HEK293 (cell line): ENCODE measurements at regions not wholly inside any gene's neighbourhood (a gene's known extent, or its start where the extent isn't known, plus 50 kb on each side); places are given as distances from the start of the nearest gene placed in this dataset.

Experiments used
- CTCF ChIA-PET: fragments of 350-600 bp; formaldehyde crosslinking; extraction: SDS; loops from one replicate; lab custom pipeline; 2021; ENCODE audit warnings: antibody characterized with exemption; lab: Yijun Ruan, JAX
- POLR2A ChIA-PET: fragments of 300-600 bp; formaldehyde crosslinking; extraction: SDS; loops from one replicate; lab custom pipeline; 2020; ENCODE audit warnings: antibody characterized with exemption, inconsistent platforms; lab: Yijun Ruan, JAX
- H3K27ac ChIP-seq: fragments of 200-500 bp; sonication (Bioruptor generic); 2 replicates; pipeline ENCODE4 v1.5.1; 2014; ENCODE audit warnings: low read depth, low read length, control low read depth, inconsistent platforms; ENCODE audit errors: extremely low read depth
- H3K36me3 ChIP-seq, 2 experiments: fragments of 200-500 bp in 1 of 2; sonication (Bioruptor generic) in 1 of 2; 1 replicate in 1 of 2; 2 replicates in 1 of 2; pipeline ENCODE4 v1.5.1; 2014 to 2017; ENCODE audit warnings: inconsistent platforms in 2 of 2, low read length in 2 of 2; ENCODE audit not compliant: control insufficient read depth in 2 of 2, insufficient read depth in 1 of 2
- H3K4me1 ChIP-seq: fragments of 200-500 bp; sonication (Bioruptor generic); 2 replicates; pipeline ENCODE4 v1.5.1; 2014; ENCODE audit warnings: mild to moderate bottlenecking, low read length, inconsistent platforms; ENCODE audit not compliant: control insufficient read depth, insufficient read depth
- H3K4me3 ChIP-seq: 2 replicates; pipeline ENCODE4 v1.5.1; 2011; ENCODE audit warnings: low read depth, mild to moderate bottlenecking, control low read depth, low read length, moderate library complexity
- H3K9me3 ChIP-seq: fragments of 200-500 bp; sonication (Bioruptor generic); 2 replicates; pipeline ENCODE4 v1.5.1; 2014; ENCODE audit warnings: low read depth, low read length, inconsistent platforms; ENCODE audit not compliant: control insufficient read depth, insufficient read depth
- GFI1B ChIP-seq: fragments of 450-650 bp; formaldehyde crosslinking; IDR thresholded peaks from 2 replicates; pipeline ENCODE4 v1.5.1; 2016; ENCODE audit warnings: missing biosample characterization, missing genetic modification characterization
- GLIS1 ChIP-seq: fragments of 450-650 bp; formaldehyde crosslinking; IDR thresholded peaks from 2 replicates; pipeline ENCODE4 v1.5.1; 2016; ENCODE audit warnings: missing biosample characterization, missing genetic modification characterization
- MYNN ChIP-seq: fragments of 450-650 bp; formaldehyde crosslinking; IDR thresholded peaks from 2 replicates; pipeline ENCODE4 v1.5.1; 2016; ENCODE audit warnings: missing biosample characterization, missing genetic modification characterization, borderline replicate concordance
- RBAK ChIP-seq: fragments of 450-650 bp; formaldehyde crosslinking; IDR thresholded peaks from 2 replicates; pipeline ENCODE4 v1.5.1; 2016; ENCODE audit warnings: missing biosample characterization, missing genetic modification characterization
- SETDB1 ChIP-seq: IDR thresholded peaks from one replicate; pipeline ENCODE4 v1.6.1; 2017; ENCODE audit warnings: mild to moderate bottlenecking, low read length, moderate library complexity, mixed read lengths; ENCODE audit not compliant: insufficient read length
- SP2 ChIP-seq: fragments of 450-650 bp; formaldehyde crosslinking; IDR thresholded peaks from 2 replicates; pipeline ENCODE4 v1.5.1; 2016; ENCODE audit warnings: missing biosample characterization, missing genetic modification characterization
- SP7 ChIP-seq: fragments of 450-650 bp; formaldehyde crosslinking; IDR thresholded peaks from 2 replicates; pipeline ENCODE4 v1.5.1; 2016; ENCODE audit warnings: missing biosample characterization, missing genetic modification characterization
- ZBTB1 ChIP-seq: fragments of 450-650 bp; formaldehyde crosslinking; IDR thresholded peaks from 2 replicates; pipeline ENCODE4 v1.5.1; 2016; ENCODE audit warnings: missing biosample characterization, missing genetic modification characterization
- ZBTB7A ChIP-seq: fragments of 450-650 bp; formaldehyde crosslinking; IDR thresholded peaks from 2 replicates; pipeline ENCODE4 v1.5.1; 2016; ENCODE audit warnings: low read depth, missing biosample characterization, missing genetic modification characterization
- ZFP3 ChIP-seq: fragments of 450-650 bp; formaldehyde crosslinking; IDR thresholded peaks from 2 replicates; pipeline ENCODE4 v1.5.1; 2016; ENCODE audit warnings: low read depth, missing biosample characterization, missing genetic modification characterization
- ZIC2 ChIP-seq: fragments of 450-650 bp; formaldehyde crosslinking; IDR thresholded peaks from 2 replicates; pipeline ENCODE4 v1.5.1; 2016; ENCODE audit warnings: missing biosample characterization, missing genetic modification characterization
- ZNF140 ChIP-seq: fragments of 450-650 bp; formaldehyde crosslinking; IDR thresholded peaks from 2 replicates; pipeline ENCODE4 v1.5.1; 2016; ENCODE audit warnings: missing biosample characterization, missing genetic modification characterization
- ZNF266 ChIP-seq: fragments of 450-650 bp; formaldehyde crosslinking; IDR thresholded peaks from 2 replicates; pipeline ENCODE4 v1.5.1; 2016; ENCODE audit warnings: missing biosample characterization, missing genetic modification characterization, low read depth
- ZNF354C ChIP-seq: fragments of 450-650 bp; formaldehyde crosslinking; IDR thresholded peaks from 2 replicates; pipeline ENCODE4 v1.5.1; 2016; ENCODE audit warnings: missing biosample characterization, missing genetic modification characterization, low read depth, borderline replicate concordance
- ZNF37A ChIP-seq: fragments of 450-650 bp; IDR thresholded peaks from 2 replicates; pipeline ENCODE4 v1.5.1; 2018; ENCODE audit warnings: missing biosample characterization, missing genetic modification characterization
- ZNF433 ChIP-seq: fragments of 450-650 bp; formaldehyde crosslinking; IDR thresholded peaks from 2 replicates; pipeline ENCODE4 v1.5.1; 2016; ENCODE audit warnings: missing biosample characterization, missing genetic modification characterization, low read depth
- ZNF473 ChIP-seq: fragments of 450-650 bp; formaldehyde crosslinking; IDR thresholded peaks from 2 replicates; pipeline ENCODE4 v1.5.1; 2017; ENCODE audit warnings: missing biosample characterization, missing genetic modification characterization
- ZNF549 ChIP-seq: fragments of 450-650 bp; IDR thresholded peaks from 2 replicates; pipeline ENCODE4 v1.5.1; 2018; ENCODE audit warnings: missing biosample characterization, missing genetic modification characterization, mild to moderate bottlenecking, inconsistent platforms, moderate library complexity
- ZNF555 ChIP-seq: fragments of 450-650 bp; formaldehyde crosslinking; conservative IDR thresholded peaks from 2 replicates; pipeline ENCODE4 v1.5.1; 2017; ENCODE audit warnings: missing biosample characterization, mild to moderate bottlenecking, missing genetic modification characterization, inconsistent platforms
- ZNF558 ChIP-seq: fragments of 450-650 bp; formaldehyde crosslinking; IDR thresholded peaks from 2 replicates; pipeline ENCODE4 v1.5.1; 2016; ENCODE audit warnings: missing biosample characterization, missing genetic modification characterization
- ZNF600 ChIP-seq: fragments of 450-650 bp; formaldehyde crosslinking; IDR thresholded peaks from 2 replicates; pipeline ENCODE4 v1.5.1; 2016; ENCODE audit warnings: missing biosample characterization, missing genetic modification characterization
- ZNF621 ChIP-seq: fragments of 450-650 bp; formaldehyde crosslinking; IDR thresholded peaks from 2 replicates; pipeline ENCODE4 v1.5.1; 2017; ENCODE audit warnings: missing biosample characterization, missing genetic modification characterization
- ZNF785 ChIP-seq: fragments of 450-650 bp; formaldehyde crosslinking; IDR thresholded peaks from 2 replicates; pipeline ENCODE4 v1.5.1; 2016; ENCODE audit warnings: missing biosample characterization, missing genetic modification characterization
- ZNF792 ChIP-seq: fragments of 450-650 bp; formaldehyde crosslinking; IDR thresholded peaks from 2 replicates; pipeline ENCODE4 v1.5.1; 2016; ENCODE audit warnings: missing biosample characterization, missing genetic modification characterization
- TF ChIP-seq, protein P1 (sequence below): fragments of 450-650 bp; formaldehyde crosslinking; IDR thresholded peaks from 2 replicates; pipeline ENCODE4 v1.5.0; 2017; ENCODE audit warnings: missing biosample characterization, missing genetic modification characterization, borderline replicate concordance
- TF ChIP-seq, protein P2 (sequence below): IDR thresholded peaks from 2 replicates; pipeline ENCODE4 v1.6.1; 2011; ENCODE audit warnings: mild to moderate bottlenecking, low read depth, low read length, borderline replicate concordance
- TF ChIP-seq, protein P3 (sequence below): fragments of 450-650 bp; formaldehyde crosslinking; IDR thresholded peaks from 2 replicates; pipeline ENCODE4; 2016; ENCODE audit warnings: missing biosample characterization, missing genetic modification characterization
- TF ChIP-seq, protein P4 (sequence below): fragments of 450-650 bp; formaldehyde crosslinking; conservative IDR thresholded peaks from 2 replicates; pipeline ENCODE4 v1.5.1; 2016; ENCODE audit warnings: low read depth, missing biosample characterization, missing genetic modification characterization

DNA sequence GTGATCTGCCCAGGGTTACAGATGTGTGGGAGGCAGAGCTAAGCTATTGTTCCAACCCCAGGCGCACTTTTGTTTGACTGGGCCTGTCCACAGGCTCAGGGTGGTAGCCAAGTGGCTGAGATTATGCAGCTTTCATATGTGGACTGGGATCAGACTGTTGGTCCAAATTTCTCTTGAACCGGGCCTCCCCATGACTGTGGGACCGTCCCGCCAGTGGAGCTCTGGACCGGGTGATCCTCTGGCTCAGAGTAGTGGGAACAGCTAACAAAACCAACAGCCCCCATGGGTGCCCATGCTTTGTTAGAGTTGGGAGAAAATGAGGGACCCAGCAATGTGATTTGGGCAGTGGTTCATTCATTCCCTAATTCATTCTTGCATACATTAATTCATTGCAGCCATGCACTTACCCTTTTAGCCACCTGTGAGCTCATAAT, 86.8 kb upstream of the HS6ST1 start (continued):
- TF ChIP-seq, protein P1, sequence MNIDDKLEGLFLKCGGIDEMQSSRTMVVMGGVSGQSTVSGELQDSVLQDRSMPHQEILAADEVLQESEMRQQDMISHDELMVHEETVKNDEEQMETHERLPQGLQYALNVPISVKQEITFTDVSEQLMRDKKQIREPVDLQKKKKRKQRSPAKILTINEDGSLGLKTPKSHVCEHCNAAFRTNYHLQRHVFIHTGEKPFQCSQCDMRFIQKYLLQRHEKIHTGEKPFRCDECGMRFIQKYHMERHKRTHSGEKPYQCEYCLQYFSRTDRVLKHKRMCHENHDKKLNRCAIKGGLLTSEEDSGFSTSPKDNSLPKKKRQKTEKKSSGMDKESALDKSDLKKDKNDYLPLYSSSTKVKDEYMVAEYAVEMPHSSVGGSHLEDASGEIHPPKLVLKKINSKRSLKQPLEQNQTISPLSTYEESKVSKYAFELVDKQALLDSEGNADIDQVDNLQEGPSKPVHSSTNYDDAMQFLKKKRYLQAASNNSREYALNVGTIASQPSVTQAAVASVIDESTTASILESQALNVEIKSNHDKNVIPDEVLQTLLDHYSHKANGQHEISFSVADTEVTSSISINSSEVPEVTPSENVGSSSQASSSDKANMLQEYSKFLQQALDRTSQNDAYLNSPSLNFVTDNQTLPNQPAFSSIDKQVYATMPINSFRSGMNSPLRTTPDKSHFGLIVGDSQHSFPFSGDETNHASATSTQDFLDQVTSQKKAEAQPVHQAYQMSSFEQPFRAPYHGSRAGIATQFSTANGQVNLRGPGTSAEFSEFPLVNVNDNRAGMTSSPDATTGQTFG (tag by site-specific recombination), result no peak
- TF ChIP-seq MYNN (no peak), ZNF621 (tag by site-specific recombination) (no peak), SP7 (no peak), GFI1B (tag by site-specific recombination) (no peak), ZNF600 (tag by site-specific recombination) (no peak), ZNF785 (no peak), ZBTB7A (no peak), ZNF549 (no peak), ZNF555 (tag by site-specific recombination) (no peak), ZIC2 (no peak), ZFP3 (no peak), ZNF37A (no peak), ZNF140 (tag by site-specific recombination) (no peak)
- TF ChIP-seq, protein P2, sequence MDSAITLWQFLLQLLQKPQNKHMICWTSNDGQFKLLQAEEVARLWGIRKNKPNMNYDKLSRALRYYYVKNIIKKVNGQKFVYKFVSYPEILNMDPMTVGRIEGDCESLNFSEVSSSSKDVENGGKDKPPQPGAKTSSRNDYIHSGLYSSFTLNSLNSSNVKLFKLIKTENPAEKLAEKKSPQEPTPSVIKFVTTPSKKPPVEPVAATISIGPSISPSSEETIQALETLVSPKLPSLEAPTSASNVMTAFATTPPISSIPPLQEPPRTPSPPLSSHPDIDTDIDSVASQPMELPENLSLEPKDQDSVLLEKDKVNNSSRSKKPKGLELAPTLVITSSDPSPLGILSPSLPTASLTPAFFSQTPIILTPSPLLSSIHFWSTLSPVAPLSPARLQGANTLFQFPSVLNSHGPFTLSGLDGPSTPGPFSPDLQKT, result no peak

DNA sequence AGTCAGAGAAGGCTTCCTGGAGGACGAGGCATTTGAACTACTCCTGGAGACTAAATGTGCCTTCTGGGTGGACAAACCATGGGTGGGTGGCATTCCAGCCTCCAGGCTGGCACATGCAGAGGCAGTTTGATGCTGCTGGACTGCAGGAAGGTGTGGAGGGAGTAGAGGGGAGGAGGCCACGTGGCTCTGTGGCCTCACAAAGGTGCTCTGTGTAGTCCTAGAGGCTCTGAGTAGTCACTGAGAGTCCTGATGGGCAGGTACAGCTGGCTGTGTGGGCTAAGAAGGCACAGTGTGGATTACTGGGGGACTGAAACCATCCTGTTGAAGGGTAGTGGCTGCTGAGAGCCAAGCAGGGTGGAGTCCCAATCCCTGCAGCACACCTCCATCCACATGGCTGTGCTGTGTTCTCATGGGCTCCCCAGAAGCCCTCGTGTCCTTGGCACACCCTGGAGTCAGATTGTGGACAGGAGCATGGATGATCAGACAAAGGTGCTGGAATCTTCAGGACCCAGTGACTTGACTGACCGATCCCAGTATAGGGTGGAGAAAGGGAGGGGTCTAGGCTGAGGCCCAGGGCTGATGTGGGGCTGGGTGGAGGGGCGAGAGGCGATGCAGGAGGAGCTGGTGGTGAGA, 87.4 kb upstream of the HS6ST1 start:
- ChIA-PET CTCF (interaction anchor here (0.6 kb wide), 1 partner anchor 71 kb away, joined by 3 read pairs; no protein-coding TSS in a partner anchor), POLR2A (no interaction called here)
- TF ChIP-seq ZNF354C (no peak), ZNF473 (no peak)
- TF ChIP-seq, protein P3, sequence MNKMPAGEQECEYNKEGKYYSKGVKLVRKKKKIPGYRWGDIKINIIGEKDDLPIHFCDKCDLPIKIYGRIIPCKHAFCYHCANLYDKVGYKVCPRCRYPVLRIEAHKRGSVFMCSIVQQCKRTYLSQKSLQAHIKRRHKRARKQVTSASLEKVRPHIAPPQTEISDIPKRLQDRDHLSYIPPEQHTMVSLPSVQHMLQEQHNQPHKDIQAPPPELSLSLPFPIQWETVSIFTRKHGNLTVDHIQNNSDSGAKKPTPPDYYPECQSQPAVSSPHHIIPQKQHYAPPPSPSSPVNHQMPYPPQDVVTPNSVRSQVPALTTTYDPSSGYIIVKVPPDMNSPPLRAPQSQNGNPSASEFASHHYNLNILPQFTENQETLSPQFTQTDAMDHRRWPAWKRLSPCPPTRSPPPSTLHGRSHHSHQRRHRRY, result no peak
- H3K36me3 ChIP-seq, result no peaks in the 10 kb centered on the region
- H3K4me1 ChIP-seq, result no peaks in the 10 kb centered on the region
- H3K4me3 ChIP-seq, result no peak overlapping the region
- no peaks in the 10 kb centered on the region for H3K9me3 ChIP-seq
- no peak overlapping the region for H3K27ac ChIP-seq

DNA sequence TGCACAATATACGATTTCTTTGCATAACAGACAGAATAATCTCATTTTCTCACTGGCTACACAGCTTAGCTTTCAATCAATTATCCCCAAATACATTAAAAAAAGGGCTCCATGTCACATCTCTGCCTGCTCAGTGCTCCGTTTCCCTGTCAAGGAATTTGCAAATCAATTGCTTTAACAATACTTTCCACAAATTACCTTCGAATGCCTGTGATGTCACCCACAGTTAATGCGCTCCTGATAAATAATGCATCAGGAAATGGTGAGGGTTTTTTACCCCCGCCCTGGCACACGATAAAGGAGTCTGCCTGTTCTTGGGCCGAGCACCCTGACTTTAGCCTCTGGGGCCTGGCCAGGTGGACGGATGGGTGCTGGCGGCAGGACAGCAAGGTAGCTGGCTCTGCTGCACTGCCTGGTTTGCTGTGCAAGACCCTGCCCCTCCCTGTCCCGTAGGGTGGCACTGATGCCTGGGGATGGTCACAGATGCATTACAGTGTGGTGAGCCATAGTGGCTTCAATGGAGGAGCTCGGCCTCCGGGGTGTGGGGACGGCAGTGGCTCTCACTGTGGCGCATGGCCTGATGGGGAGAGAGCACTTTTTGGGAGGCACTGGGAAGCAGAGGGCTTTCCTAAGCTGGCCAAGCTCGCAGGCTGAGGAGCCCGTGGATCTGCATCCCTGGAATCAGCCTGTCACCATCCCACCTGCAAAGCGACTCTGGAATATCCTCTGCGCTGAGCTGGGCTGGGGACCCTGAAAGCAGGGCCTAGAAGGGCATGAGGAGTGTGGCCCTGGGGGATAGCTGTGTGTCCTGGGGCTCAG, 88.3 kb upstream of the HS6ST1 start:
- no peak overlapping the region for H3K27ac ChIP-seq
- TF ChIP-seq ZBTB1 (tag by site-specific recombination), result no peak
- no peak for TF ChIP-seq SP2 (tag by site-specific recombination)
- TF ChIP-seq, protein P4, sequence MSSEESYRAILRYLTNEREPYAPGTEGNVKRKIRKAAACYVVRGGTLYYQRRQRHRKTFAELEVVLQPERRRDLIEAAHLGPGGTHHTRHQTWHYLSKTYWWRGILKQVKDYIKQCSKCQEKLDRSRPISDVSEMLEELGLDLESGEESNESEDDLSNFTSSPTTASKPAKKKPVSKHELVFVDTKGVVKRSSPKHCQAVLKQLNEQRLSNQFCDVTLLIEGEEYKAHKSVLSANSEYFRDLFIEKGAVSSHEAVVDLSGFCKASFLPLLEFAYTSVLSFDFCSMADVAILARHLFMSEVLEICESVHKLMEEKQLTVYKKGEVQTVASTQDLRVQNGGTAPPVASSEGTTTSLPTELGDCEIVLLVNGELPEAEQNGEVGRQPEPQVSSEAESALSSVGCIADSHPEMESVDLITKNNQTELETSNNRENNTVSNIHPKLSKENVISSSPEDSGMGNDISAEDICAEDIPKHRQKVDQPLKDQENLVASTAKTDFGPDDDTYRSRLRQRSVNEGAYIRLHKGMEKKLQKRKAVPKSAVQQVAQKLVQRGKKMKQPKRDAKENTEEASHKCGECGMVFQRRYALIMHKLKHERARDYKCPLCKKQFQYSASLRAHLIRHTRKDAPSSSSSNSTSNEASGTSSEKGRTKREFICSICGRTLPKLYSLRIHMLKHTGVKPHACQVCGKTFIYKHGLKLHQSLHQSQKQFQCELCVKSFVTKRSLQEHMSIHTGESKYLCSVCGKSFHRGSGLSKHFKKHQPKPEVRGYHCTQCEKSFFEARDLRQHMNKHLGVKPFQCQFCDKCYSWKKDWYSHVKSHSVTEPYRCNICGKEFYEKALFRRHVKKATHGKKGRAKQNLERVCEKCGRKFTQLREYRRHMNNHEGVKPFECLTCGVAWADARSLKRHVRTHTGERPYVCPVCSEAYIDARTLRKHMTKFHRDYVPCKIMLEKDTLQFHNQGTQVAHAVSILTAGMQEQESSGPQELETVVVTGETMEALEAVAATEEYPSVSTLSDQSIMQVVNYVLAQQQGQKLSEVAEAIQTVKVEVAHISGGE, result no peak
- TF ChIP-seq ZNF266, result no peak
- TF ChIP-seq ZNF433, result no peak
- TF ChIP-seq ZNF558, result no peak
- TF ChIP-seq ZNF792 (tag by site-specific recombination), result no peak
- no peak for TF ChIP-seq GLIS1 (tag by site-specific recombination)
- no peak for TF ChIP-seq RBAK (tag by site-specific recombination)
- no peak for TF ChIP-seq SETDB1

More for the DNA sequence above, 88.3 kb upstream of the HS6ST1 start:
- CTCF ChIA-PET, result interaction anchor here (0.6 kb wide), 1 partner anchor 47 kb away, joined by 3 read pairs; no protein-coding TSS in a partner anchor
- no peaks in the 10 kb centered on the region for H3K4me1 ChIP-seq
- POLR2A ChIA-PET, result no interaction called here
- no peaks in the 10 kb centered on the region for H3K36me3 ChIP-seq
- no peak overlapping the region for H3K4me3 ChIP-seq
- H3K9me3 ChIP-seq, result no peaks in the 10 kb centered on the region
